ENCODE measurements at regions not wholly inside any gene's neighbourhood (a gene's known extent, or its start where the extent isn't known, plus 50 kb on each side); places are given as distances from the start of the nearest gene placed in this dataset.

DNA sequence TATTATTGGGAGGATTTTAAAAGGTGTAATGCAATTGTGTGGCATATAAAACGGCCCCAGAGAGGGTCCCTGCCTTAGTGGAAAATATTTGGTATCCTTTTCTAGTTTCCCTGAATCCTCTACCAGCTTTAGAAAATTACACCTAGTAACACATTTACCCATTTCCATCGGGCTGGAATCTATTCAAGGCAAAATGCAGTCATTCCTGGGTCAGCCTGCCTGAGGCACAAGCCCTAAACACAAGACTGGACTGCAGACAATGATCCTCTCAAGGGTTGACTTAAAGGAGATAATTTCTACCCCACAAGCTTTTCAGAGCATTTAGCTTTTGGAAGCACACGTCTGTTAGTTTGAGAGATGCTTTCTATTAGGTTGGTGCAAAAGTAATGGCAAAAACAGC is 124.4 kb upstream of the ADAMTSL1 start:
- DNase-seq (ENCODE audit: low spot score) (no peak), ATAC-seq (ENCODE audit: low read depth) (no peak)
- no peak for TF ChIP-seq CTCF (IDR thresholded peaks at IDR 0.05; ENCODE audit: poor library complexity, severe bottlenecking)
- no peaks in the 10 kb centered on the region for H3K27me3 ChIP-seq (ENCODE audit: insufficient read depth, poor library complexity, severe bottlenecking)
- no peaks in the 10 kb centered on the region for H3K9me3 ChIP-seq (ENCODE audit: severe bottlenecking)
- no peaks in the 10 kb centered on the region for H3K4me1 ChIP-seq (ENCODE audit: insufficient read depth, poor library complexity, severe bottlenecking)
- no peak overlapping the region for H3K4me3 ChIP-seq (ENCODE audit: severe bottlenecking)
- no peaks in the 10 kb centered on the region for H3K36me3 ChIP-seq (ENCODE audit: low read depth)
- no peak overlapping the region for H3K27ac ChIP-seq (ENCODE audit: poor library complexity, severe bottlenecking)

GRCh38 chr9:18350036-18350435 is 123.9 kb upstream of the ADAMTSL1 start:
- ATAC-seq (ENCODE audit: low read depth) (no peak), DNase-seq (ENCODE audit: low spot score) (no peak)
- Histone ChIP-seq H3K4me3 (ENCODE audit: severe bottlenecking) (no peak overlapping the region), H3K9me3 (ENCODE audit: severe bottlenecking) (no peaks in the 10 kb centered on the region), H3K27ac (ENCODE audit: poor library complexity, severe bottlenecking) (no peak overlapping the region), H3K36me3 (ENCODE audit: low read depth) (no peaks in the 10 kb centered on the region), H3K4me1 (ENCODE audit: insufficient read depth, poor library complexity, severe bottlenecking) (no peaks in the 10 kb centered on the region), H3K27me3 (ENCODE audit: insufficient read depth, poor library complexity, severe bottlenecking) (no peaks in the 10 kb centered on the region)
- no peak for TF ChIP-seq CTCF (IDR thresholded peaks at IDR 0.05; ENCODE audit: poor library complexity, severe bottlenecking)

GRCh38 chr9:18350995-18351595 is 122.9 kb upstream of the ADAMTSL1 start:
- Histone ChIP-seq H3K36me3 (ENCODE audit: low read depth) (no peaks in the 10 kb centered on the region), H3K9me3 (ENCODE audit: severe bottlenecking) (no peaks in the 10 kb centered on the region), H3K27ac (ENCODE audit: poor library complexity, severe bottlenecking) (no peak overlapping the region), H3K4me1 (ENCODE audit: insufficient read depth, poor library complexity, severe bottlenecking) (no peaks in the 10 kb centered on the region), H3K27me3 (ENCODE audit: insufficient read depth, poor library complexity, severe bottlenecking) (no peaks in the 10 kb centered on the region), H3K4me3 (ENCODE audit: severe bottlenecking) (no peak overlapping the region)
- TF ChIP-seq CTCF (IDR thresholded peaks at IDR 0.05; ENCODE audit: poor library complexity, severe bottlenecking), result no peak
- DNase-seq (ENCODE audit: low spot score) (no peak), ATAC-seq (ENCODE audit: low read depth) (no peak)

GRCh38 chr9:18352711-18353110 is 121.2 kb upstream of the ADAMTSL1 start:
- ATAC-seq (ENCODE audit: low read depth), result no peak
- H3K4me1 ChIP-seq (ENCODE audit: insufficient read depth, poor library complexity, severe bottlenecking), result no peaks in the 10 kb centered on the region
- no peak overlapping the region for H3K4me3 ChIP-seq (ENCODE audit: severe bottlenecking)
- no peaks in the 10 kb centered on the region for H3K9me3 ChIP-seq (ENCODE audit: severe bottlenecking)
- no peak overlapping the region for H3K27ac ChIP-seq (ENCODE audit: poor library complexity, severe bottlenecking)
- H3K27me3 ChIP-seq (ENCODE audit: insufficient read depth, poor library complexity, severe bottlenecking), result no peaks in the 10 kb centered on the region
- H3K36me3 ChIP-seq (ENCODE audit: low read depth), result no peaks in the 10 kb centered on the region
- DNase-seq (ENCODE audit: low spot score), result no peak
- no peak for TF ChIP-seq CTCF (IDR thresholded peaks at IDR 0.05; ENCODE audit: poor library complexity, severe bottlenecking)

- Histone ChIP-seq H3K4me3 (ENCODE audit: severe bottlenecking) (no peak overlapping the region), H3K27me3 (ENCODE audit: insufficient read depth, poor library complexity, severe bottlenecking) (no peaks in the 10 kb centered on the region), H3K27ac (ENCODE audit: poor library complexity, severe bottlenecking) (no peak overlapping the region), H3K4me1 (ENCODE audit: insufficient read depth, poor library complexity, severe bottlenecking) (no peaks in the 10 kb centered on the region), H3K9me3 (ENCODE audit: severe bottlenecking) (no peaks in the 10 kb centered on the region), H3K36me3 (ENCODE audit: low read depth) (no peaks in the 10 kb centered on the region)
- no peak for DNase-seq (ENCODE audit: low spot score)
- no peak for TF ChIP-seq CTCF (IDR thresholded peaks at IDR 0.05; ENCODE audit: poor library complexity, severe bottlenecking)
- ATAC-seq (ENCODE audit: low read depth), result no peak
Measured at GRCh38 chr9:18353473-18353872, 120.5 kb upstream of the ADAMTSL1 start.

All from RWPE2 (cell line).